HT1080 (cell line): ENCODE measurements at regions not wholly inside any gene's neighbourhood (a gene's known extent, or its start where the extent isn't known, plus 50 kb on each side); places are given as distances from the start of the nearest gene placed in this dataset.

Experiments used
- DNase-seq: peaks from one replicate; pipeline ENCODE4 v3.0.0-alpha.2; 2015; ENCODE audit warnings: low read depth

DNA sequence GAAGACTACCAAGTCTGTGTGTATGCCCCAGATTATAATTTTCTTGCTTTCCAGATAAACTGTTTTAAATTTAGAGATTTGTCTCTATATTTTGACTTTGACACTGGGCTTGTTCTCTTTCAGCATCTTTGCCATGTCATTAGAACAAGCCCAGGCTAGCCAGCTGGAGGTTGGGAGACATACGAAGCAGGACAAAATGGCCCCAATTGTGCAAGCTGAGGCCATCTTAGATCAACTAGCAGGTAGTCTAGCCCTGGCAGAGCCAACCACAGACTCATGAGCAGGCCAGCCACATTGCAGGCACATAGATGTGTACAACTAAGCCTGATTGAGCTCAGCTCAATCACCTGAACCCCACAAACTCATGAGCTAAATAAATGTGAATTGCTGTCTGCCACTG is 321.4 kb downstream of the ATP23 start:
- DNase-seq = no peak

DNA sequence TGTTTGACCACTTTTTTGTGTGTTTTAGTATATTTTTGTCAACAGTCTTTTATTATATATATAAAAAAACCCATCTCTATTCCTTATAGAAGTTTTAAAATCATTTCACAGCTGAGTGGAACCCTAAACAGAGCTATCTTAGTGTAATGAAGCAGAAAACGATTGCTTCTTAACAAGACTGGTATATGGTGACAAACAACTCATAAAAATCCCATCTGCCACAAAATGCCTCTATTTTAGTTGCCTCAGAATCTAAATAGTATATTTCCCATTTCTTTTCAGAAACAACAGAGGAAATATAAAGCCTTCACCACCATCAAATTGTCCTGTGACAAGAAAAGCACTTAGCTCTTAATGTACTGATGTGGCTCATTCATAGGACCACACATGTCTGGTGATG is 322.4 kb downstream of the ATP23 start:
- DNase-seq = no peak

DNA sequence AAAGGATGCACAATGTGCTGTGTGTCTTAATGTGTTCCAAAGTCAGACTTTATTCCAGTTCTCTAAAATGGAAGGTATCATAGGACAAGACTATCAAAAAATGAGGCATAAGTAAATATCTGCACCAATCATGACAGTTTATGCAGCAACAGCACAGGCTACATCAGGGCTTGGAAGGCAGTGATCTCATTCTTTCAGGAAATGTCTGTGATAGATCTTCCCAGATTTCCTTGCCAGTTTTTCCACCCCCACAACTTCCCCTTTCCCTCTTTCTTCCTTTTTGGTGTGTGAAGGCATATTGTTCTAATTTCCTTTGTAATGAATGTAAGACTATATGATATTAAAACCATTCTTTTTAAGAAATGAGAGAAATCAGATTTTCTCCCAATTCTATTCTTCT is 326.7 kb downstream of the ATP23 start:
- DNase-seq = no peak

DNA sequence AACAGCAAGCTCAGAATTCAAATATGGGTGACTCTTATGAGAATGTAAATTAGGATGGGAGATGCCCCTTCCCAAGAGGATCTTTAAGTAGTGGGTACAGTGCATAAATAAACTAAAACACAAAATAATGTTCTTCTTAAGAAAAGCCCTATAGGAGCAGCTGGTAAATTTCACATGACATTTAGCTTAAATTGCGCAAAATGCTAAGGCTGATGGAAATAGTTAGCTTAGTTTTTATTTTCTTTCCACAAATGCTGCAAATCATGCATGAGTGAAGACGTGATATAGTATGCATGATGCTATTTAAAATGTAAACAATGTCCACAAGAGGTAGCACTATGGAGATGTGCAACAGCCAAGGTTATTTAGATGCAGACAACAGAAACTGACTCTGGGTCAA is 328.1 kb downstream of the ATP23 start:
- DNase-seq = no peak

DNA sequence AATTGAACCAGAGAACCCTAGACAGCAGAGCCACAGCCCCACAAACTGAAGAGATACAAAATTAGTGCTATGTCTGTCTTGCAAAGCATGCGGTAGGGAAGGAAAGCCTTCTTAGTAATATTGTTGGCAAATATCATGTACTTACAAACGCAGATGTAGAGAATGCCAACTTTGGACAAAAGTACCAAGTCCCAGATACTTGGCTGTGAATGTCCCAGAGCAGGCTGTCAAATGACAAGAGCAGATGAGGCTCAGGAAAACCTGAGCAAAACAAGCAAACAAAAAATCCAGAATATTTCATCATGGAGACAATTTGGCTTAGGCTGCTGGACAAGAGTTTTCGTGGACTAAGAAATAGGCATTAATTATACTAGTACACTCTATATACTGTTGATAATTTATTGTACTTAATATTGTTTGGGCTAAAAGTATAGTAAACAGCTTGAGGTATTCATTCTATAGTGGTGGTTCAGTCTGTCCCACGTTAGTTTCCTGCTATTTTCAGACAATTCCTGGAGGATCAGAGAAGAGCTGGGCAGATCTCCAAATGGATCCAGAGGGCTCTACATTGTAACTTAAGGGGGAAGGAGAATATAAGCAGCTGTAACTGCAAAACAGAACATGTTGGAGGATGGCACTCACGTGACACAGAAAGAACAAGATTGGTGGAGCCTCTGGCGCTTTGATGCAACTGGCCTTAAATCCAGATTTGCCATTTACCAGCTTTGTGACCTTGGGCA is 329.8 kb downstream of the ATP23 start:
- DNase-seq = no peak

DNA sequence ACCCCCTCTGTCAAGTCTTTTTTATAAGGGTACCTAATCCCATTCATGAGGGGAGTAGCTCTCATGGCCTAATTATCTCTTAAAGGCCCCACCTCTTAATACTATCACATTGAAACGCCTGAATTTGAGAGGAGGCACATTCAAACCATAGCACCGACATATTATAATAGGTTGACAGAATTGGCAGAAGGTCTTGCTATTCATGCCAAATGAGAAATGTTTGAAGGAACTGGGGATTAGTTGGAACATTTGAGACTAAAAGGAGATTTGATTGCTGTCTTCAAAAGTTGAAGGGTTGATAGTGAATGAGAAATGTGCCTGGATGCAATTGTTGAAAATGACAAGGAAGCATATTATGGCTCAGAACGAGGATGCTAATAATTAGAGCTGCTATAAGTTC is 331.1 kb downstream of the ATP23 start:
- no peak for DNase-seq

DNA sequence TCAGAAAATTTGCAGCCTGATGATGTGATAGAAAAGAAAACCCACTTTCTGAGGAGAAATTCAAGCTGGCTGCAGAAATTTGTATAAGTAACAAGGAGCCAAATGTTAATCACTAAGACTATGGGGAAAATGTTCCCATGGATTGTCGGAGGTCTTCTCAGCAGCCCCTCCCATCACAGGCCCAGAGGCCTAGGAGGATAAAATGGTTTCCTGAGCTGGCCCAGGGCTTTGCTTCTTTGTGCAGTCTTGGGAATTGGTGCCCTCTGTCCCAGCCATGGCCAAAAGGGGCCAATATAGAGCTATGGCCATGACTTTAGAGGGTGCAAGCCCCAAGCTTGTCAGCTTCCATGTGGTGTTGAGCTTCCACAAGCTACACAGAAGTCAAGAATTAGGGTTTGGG is 335.9 kb downstream of the ATP23 start:
- DNase-seq = no peak

DNA sequence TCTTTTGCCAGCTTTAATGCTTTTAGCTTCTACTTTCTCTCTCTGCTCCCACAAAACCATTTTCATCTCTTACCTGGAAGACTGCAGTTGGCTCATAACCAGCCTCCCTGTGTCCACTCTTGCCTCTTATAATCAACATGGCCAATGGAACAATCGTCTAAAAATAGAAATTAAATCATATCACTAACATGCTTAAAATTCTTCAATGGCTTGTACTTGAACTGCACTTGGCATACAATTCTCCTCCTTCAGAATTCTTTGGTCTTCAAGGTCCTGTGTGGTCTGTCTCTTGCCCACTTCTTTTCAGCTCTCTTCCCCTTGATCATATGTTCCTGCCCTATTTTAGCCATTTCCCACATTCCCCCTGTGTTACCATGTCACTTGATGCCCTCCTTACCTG is 342.2 kb downstream of the ATP23 start:
- DNase-seq = no peak

DNA sequence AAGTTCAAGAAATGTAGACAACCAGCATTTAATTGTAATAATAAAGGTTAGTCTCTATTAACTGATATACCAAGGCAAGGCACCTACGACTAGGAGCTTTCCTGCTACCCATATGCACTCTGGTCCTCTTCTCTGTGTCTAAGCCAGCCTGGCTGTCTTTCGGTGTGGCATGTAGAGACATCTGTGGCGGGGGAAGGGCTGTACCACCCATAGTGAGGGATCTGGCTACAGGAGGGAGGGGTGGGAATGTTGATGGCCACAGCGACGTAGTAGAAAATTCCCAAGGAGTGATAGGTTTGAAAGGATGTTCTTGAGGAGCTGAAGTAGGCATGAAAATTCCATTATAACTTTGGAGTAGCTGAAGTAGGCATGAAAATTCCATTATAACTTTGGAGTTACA is 344.2 kb downstream of the ATP23 start:
- DNase-seq = no peak

DNA sequence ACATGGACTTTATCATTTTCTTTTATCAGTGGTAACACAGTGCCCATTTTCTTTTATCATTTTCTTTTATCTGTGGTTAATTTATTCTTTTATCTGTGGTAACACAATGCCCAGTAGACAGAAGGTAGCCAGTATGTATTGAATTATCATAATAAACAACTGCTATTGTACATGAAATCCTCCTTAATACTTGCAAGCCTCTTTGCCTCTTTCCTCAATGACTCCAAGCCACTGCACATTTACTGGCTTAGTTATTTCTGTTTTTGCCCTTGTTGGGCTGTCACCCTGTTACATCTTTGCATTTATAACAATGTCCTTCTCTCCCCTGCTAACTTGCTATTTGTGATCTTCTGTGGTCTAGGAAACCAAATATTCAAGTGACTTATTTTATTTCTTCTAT is 345.0 kb downstream of the ATP23 start:
- DNase-seq = no peak

DNA sequence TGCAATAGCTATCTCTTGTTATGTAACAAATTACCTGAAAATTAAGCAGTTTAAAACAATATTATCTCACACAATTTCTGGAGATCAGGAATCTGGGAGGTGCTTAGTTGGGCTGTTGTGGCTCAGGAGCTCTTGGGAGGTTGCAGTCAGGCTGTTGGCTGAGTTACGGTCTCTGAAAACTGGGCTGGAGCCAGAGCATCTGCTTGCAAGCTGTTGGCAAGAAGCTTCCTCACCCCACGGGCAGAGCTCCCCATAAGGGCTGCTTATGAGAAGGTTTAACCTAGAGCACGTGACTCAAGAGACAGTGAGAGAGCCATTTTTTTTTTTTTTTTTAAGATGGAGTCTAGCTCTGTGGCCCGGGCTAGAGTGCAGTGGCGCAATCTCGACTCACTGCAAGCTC is 346.8 kb downstream of the ATP23 start:
- no peak for DNase-seq

DNA sequence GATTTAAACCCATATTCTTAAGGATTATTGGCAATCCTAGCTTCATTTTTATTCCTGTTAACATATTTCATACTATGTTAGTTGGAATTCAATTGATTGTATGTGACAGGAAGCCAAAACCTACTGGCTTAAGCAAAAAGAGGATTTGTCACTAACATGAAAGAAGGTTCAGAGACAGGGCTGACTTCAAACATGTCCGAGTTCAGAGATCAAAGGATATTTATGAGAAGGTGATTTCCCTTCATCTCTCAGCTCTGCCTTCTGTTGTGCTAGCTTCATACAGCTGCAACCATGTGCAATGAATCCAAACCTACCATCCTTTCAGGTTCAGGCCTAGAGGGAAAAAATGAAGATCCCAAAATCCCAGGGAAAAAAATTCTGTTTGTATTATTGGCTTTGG is 349.7 kb downstream of the ATP23 start:
- no peak for DNase-seq

DNA sequence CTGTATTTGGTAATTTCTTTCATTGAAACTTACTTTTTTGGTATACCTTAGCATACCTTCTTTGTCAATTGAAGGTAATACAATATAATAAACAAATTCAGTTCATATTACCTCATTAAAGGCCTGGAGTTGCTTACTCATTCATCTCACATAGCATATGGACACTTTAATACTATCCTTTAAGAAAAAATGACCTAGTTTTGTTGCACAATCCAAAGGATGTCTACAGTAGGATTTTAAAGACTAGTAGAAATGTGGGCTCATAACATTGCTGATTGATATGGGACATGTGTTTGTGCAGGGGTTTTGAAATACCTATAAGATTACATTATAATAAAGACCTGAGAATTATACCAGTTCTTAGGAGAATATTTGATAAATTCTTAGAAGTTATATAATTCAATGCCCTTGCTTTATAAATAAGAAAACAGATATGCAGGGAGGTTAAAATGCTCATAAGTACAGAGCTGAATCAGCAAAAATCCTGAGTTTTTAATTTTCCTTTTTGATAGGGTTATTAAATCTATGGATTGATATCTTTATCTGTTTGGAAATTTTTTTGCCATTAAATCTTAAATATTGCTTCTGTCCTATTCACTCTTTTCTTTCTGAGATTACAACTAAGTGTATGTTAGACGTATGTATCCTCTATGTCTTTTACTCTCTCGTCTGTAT is 352.1 kb downstream of the ATP23 start:
- DNase-seq = no peak

DNA sequence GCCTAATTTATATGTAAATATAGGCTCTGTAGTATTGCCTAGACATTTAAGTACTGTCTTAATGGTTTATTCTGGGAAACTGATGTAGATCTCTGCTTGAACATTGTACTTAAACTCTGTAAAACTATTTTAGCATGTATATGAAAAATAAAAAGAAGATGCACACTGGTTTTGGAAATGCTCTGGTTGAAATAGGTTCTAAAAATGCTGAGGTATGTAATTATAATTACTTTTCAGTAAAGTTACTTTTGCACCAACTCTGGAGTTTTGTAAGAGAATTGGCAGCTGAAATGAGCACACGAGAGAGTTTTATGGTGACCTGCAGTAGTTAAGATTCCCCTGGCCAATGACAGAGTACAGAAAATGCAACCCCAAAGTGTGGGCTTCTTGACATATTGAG is 353.9 kb downstream of the ATP23 start:
- no peak for DNase-seq

DNA sequence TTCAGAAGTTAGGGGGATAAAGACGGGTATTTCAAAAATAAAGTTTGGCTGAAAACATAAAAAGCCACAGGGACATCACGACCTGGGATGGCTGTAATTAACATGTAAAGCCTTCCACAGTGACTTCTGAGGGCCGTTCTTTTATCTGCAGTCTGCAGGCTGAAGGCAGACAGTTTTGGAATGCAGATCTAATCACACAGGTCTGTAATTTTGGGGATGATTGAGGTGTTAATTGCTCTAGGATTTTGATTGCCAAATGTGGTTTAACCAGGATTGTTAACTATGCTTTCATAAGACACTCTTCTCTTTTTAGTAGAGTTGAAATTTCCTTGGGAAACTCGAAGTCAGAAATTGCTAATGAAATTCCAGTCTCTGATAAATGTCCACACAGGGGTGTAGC is 355.5 kb downstream of the ATP23 start:
- DNase-seq = no peak

DNA sequence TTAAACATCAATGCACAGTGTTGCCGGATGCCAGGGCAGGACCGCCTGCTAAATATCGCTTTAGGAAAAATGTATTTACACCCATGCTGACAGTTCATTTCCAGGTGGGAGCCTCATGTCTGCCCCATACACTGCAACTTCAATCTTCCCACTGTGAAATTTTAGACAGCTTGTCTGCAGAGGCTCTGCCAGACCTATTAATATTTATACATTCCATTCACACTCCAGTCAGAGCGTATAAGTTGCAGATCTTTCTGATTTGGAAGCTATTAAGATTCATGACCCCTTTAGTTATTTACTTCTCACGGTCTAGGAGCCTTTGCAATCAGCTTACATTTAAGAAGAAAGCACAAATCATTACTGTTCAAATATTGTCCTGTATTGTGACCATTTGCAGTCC is 357.4 kb downstream of the ATP23 start:
- no peak for DNase-seq

DNA sequence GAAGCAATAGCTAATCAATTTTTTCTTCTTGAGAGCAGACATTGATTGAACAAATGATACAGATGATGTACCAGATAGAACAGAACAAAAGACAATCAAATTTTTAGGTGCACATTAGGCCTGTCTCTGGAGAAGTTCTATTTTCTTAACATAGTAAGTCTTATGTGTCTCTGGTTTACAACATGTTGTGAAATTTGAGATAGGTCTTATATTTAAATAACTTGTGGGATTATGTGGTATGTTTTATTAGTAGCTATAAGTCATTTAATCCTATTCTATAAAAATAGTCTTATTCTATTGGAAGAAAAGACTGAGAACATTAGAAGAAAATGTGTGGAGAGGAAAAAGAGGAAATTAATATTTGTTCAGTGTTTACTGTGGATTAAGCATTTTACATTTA is 358.0 kb downstream of the ATP23 start:
- no peak for DNase-seq

DNA sequence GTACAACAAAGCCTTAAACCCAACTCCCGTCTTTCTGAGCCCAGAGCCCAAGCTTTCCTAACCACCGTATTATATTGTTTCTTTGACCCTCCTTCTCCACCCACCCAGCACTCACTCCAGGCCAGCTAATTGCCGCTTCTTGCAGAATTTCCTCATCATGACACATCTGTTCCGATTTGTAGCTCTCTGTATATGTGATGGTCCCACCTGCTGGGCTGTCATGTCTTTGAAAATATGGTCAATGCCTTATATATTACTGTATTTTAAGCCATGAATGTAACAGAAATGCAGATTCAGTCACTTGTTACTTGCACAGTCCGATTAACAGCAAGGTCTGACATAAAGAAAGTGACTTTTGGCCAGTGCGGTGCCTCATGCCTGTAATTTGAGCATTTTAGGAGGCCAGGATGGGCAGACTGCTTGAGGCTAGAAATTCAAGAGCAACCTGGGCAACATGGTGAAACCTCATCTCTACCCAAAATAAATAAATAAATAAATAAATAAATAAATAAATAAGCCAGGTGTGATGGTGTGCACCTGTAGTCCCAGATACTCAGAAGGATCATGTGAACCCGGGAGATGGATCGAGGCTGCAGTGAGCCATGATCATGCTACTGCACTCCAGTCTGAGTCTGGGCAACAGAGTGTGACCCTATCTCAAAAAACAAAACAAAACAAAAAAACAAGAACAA is 359.8 kb downstream of the ATP23 start:
- no peak for DNase-seq

DNA sequence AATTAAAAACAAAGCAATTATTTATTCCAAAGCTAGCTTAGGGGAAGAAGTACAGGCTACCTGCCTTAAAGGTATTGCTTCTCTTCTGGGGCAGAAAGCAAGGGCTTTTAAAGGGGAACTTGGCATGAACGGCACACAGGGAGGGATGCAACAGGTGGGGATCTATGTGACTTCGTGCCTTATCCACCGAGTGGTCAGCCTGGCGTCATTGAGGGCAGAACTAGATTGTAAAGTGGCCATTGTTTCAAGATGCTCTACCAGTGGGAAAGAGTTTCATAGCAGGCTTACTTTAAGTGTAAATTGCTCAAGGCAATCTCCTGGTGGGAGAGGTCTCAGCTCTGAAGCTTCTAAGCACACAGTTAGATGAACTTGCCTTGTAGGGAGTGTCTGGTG is 360.4 kb downstream of the ATP23 start:
- no peak for DNase-seq

DNA sequence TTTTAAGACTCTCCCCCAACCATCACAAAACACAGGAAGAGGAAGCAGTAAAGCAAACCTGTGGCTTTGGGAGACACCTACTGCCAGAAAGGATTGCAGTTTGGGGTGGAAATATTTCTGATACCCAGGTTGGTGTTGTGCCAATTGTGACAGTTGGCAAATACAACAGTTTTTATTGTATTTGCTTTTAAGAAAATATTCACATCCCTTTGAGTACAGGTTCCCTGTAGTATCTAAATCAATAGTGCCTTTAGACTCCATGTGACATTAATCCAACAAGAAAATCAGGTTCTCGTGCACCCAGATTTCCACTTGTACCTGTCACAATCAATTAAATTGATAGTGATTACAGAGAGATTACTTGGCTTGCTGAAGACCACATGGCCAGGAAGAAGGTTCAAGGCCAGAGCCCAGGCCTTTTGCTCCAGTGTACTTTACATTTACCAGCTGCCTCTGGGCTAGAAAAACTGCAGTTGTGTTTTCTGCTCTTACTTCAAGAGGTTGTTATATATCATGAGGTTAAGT is 361.2 kb downstream of the ATP23 start:
- DNase-seq = no peak

DNA sequence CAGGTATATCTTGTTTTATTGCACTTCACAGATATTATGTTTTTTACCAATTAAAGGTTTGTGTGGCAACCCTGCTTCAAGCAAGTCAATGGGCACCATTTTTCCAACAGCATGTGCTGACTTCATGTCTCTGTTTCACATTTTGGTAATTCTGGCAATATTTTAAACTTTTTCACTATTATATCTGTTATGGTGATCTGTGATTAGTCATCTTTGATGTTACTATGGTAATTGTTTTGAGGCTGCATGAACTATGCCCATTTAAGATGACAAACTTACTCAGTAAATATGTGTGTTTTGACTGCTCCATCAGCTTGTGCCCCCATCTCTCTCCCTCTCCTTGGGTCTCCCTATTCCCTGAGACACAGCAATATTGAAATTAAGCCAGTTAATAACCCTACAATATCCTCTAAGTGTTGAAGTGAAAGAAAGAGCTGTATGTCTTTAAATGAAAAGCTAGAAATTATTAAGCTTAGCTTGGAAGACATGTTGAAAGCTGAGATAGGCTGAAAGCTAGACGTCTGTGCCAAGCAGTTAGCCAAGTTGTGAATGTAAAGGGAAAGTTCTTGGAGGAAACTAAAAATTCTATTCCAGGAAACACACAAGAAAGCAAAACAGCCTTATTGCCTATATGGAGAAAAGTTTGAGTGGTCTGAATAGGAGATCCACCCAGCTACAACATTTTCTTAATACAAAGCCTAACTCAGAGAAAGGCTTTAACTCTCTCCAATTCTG is 365.1 kb downstream of the ATP23 start:
- no peak for DNase-seq

DNA sequence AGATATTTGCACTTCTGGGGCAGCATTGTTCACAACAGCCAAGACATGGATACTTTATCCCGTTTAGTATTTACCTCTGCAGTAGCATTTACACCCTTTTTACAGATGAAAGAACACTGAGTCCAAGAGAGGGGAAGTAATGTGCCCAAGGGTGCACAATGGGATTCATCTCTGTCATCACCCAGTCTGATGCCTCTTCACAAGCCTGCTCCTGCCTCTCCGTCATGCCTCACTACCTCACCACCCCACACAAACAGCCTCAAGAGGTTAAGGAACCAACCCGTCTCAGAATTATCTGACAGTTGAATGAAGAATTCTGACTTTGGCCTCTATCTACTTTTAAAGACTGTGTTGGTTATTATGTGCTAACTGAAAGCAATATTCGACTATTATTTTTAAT is 368.4 kb downstream of the ATP23 start:
- DNase-seq = no peak
